Chondrocyte (in vitro differentiated cells): ENCODE measurements at regions not wholly inside any gene's neighbourhood (a gene's known extent, or its start where the extent isn't known, plus 50 kb on each side); places are given as distances from the start of the nearest gene placed in this dataset.

Experiments
- DNase-seq: peaks from one replicate; pipeline ENCODE4 v3.0.0; 2021; ENCODE audit warnings: mixed read lengths, low spot score
- H3K27ac Mint-ChIP-seq: one replicate; pipeline ENCODE4 v1.8.0; 2021; ENCODE audit warnings: mild to moderate bottlenecking, moderate library complexity, mixed read lengths; ENCODE audit not compliant: unreplicated experiment
- H3K27me3 Mint-ChIP-seq: 2 replicates; pipeline ENCODE4 v1.8.0; 2021; ENCODE audit warnings: low read depth, mixed read lengths
- H3K36me3 Mint-ChIP-seq: 2 replicates; pipeline ENCODE4 v1.8.0; 2021; ENCODE audit warnings: low read depth, mixed read lengths
- H3K4me1 Mint-ChIP-seq: 2 replicates; pipeline ENCODE4 v1.8.0; 2021; ENCODE audit warnings: low read depth, mild to moderate bottlenecking, mixed read lengths
- H3K4me3 Mint-ChIP-seq: one replicate; pipeline ENCODE4 v1.8.0; 2021; ENCODE audit warnings: mild to moderate bottlenecking, moderate library complexity, mixed read lengths; ENCODE audit not compliant: unreplicated experiment
- H3K9me3 Mint-ChIP-seq: 2 replicates; pipeline ENCODE4 v1.8.0; 2021; ENCODE audit warnings: low read depth, mixed read lengths
- TF ChIP-seq, protein P1 (sequence below): fragments of 200-600 bp; sonication (generic); IDR thresholded peaks from 2 replicates; pipeline ENCODE4 v1.5.0; 2021; ENCODE audit warnings: antibody characterized with exemption, mild to moderate bottlenecking, moderate library complexity

- no peak overlapping the region for H3K27ac Mint-ChIP-seq
- no peak for DNase-seq
- H3K27me3 Mint-ChIP-seq, result no peaks in the 10 kb centered on the region
- TF ChIP-seq, protein P1, sequence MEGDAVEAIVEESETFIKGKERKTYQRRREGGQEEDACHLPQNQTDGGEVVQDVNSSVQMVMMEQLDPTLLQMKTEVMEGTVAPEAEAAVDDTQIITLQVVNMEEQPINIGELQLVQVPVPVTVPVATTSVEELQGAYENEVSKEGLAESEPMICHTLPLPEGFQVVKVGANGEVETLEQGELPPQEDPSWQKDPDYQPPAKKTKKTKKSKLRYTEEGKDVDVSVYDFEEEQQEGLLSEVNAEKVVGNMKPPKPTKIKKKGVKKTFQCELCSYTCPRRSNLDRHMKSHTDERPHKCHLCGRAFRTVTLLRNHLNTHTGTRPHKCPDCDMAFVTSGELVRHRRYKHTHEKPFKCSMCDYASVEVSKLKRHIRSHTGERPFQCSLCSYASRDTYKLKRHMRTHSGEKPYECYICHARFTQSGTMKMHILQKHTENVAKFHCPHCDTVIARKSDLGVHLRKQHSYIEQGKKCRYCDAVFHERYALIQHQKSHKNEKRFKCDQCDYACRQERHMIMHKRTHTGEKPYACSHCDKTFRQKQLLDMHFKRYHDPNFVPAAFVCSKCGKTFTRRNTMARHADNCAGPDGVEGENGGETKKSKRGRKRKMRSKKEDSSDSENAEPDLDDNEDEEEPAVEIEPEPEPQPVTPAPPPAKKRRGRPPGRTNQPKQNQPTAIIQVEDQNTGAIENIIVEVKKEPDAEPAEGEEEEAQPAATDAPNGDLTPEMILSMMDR, result no peak
- H3K36me3 Mint-ChIP-seq, result no peaks in the 10 kb centered on the region
- no peaks in the 10 kb centered on the region for H3K9me3 Mint-ChIP-seq
- H3K4me3 Mint-ChIP-seq, result no peak overlapping the region
- peaks cover 10% of the 10 kb centered on the region for H3K4me1 Mint-ChIP-seq
These were observed 766.4 kb upstream of the ID2 start for GRCh38 chr2:7915302-7916091.

DNA sequence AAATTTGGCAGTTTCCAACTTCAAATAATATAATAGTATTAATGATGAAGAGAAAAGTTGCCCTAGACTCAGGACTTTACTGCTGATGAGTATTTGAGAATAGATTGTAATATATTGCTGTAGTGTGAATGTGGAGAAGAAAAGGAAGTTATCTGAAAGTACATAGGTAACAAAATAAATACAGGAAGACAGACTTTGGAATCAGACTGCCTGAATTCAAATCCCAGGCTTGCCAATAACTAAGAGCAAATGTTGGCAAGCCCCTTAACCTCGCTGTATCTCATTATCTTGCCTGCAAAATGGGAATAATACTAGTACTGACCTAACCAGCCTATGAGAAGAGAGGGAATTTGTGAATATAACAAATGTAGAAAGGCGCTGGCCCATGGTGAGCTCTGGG lies 765.2 kb upstream of the ID2 start:
- Mint-ChIP-seq H3K27me3 (no peaks in the 10 kb centered on the region), H3K36me3 (no peaks in the 10 kb centered on the region), H3K4me3 (no peak overlapping the region), H3K9me3 (no peaks in the 10 kb centered on the region), H3K27ac (no peak overlapping the region), H3K4me1 (peaks cover 11% of the 10 kb centered on the region)
- TF ChIP-seq, protein P1, result no peak
- DNase-seq, result no peak

DNA sequence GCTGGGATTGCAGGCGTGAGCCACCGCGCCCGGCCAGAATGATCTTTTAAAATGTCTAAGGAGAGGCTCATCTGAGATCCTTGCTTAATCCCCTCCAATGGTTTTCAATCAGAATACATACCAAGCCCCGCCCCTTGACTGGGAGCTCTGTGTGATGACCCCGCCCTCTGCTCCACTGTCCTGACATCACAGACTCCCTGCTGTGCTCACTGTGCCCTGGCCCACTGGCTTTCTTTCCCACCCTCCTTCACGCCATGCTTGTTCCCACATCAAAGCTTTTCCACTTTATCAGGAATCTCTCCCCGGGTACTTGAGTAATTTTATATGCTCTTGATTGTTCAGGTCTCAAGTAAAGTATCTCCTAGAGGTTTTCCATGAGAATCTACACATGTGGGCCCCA lies 762.3 kb upstream of the ID2 start:
- DNase-seq, result no peak
- peaks cover 6% of the 10 kb centered on the region for H3K4me1 Mint-ChIP-seq
- H3K9me3 Mint-ChIP-seq, result peaks cover 8% of the 10 kb centered on the region
- H3K4me3 Mint-ChIP-seq, result no peak overlapping the region
- no peak overlapping the region for H3K27ac Mint-ChIP-seq
- H3K27me3 Mint-ChIP-seq, result no peaks in the 10 kb centered on the region
- TF ChIP-seq, protein P1, result no peak
- H3K36me3 Mint-ChIP-seq, result no peaks in the 10 kb centered on the region

DNA sequence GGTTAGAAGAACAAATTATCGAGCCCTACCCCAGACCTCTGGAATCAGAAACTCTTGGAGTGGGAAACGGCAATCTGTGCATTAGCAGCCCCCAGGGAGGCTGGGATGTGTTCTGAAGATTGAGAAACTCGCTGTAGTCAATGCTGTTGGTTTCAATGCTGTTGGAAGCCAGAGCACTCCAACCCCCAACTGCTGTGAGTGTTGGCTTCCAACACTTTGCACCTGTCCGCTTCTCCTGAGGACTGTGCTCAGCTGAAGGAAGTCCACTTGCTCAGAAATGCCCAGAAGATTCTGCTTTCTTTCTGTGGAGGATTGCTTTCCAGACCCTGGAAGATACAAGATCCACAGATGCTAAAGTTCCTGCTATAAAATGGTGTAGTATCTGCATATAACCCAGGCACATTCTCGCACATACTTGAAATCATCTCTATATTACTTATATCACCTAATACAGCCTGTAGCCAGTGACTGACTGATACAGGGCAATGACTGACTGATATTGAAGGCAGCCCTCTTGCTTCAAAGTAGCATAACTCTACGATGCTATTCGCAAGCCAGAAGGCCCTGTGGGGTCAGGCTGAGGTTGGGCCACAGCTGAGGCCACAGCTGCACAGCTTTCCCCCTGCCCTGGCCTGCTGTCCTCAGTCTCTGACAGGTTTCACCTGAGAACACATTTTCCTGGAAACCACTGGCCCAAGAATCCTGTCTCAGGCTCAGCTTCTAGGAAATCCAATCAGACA lies 757.7 kb upstream of the ID2 start:
- Mint-ChIP-seq H3K27ac (no peak overlapping the region), H3K4me3 (no peak overlapping the region), H3K9me3 (peaks cover 8% of the 10 kb centered on the region), H3K36me3 (no peaks in the 10 kb centered on the region), H3K4me1 (peaks cover 6% of the 10 kb centered on the region), H3K27me3 (no peaks in the 10 kb centered on the region)
- TF ChIP-seq, protein P1, result no peak
- DNase-seq, result no peak

- Mint-ChIP-seq H3K27ac (no peak overlapping the region), H3K4me1 (peaks cover under 1% of the 10 kb centered on the region), H3K4me3 (no peak overlapping the region), H3K36me3 (no peaks in the 10 kb centered on the region), H3K27me3 (no peaks in the 10 kb centered on the region), H3K9me3 (peaks cover 8% of the 10 kb centered on the region)
- TF ChIP-seq, protein P1, result no peak
- DNase-seq, result no peak
These were observed 756.4 kb upstream of the ID2 start for GRCh38 chr2:7925506-7925905.
